Muscle layer of duodenum (tissue), 2 donors: ENCODE measurements at regions not wholly inside any gene's neighbourhood (a gene's known extent, or its start where the extent isn't known, plus 50 kb on each side); places are given as distances from the start of the nearest gene placed in this dataset.

Experiments
- H3K27ac ChIP-seq: one replicate; pipeline ENCODE4 v1.7.0; 2013; ENCODE audit warnings: mild to moderate bottlenecking, low read length
- H3K27me3 ChIP-seq: one replicate; pipeline ENCODE4 v1.7.0; 2013; ENCODE audit warnings: low read depth, mild to moderate bottlenecking, control low read depth, low read length
- H3K36me3 ChIP-seq, 2 donors: one replicate each; pipeline ENCODE4 v1.7.0; 2013; ENCODE audit warnings: low read length in 2 of 2, control low read depth in 1 of 2, mild to moderate bottlenecking in 1 of 2; ENCODE audit not compliant: insufficient read depth in 2 of 2, control insufficient read depth in 1 of 2
- H3K4me1 ChIP-seq, 2 donors: one replicate each; pipeline ENCODE4 v1.7.0; 2013; ENCODE audit warnings: low read length in 2 of 2, mild to moderate bottlenecking in 2 of 2, control low read depth in 1 of 2, moderate library complexity in 1 of 2; ENCODE audit not compliant: insufficient read depth in 2 of 2, control insufficient read depth in 1 of 2
- H3K4me3 ChIP-seq, 2 donors: one replicate each; pipeline ENCODE4 v1.7.0; 2013; ENCODE audit warnings: low read length in 2 of 2, low read depth in 1 of 2, mild to moderate bottlenecking in 1 of 2
- H3K9me3 ChIP-seq, 2 donors: one replicate each; pipeline ENCODE4 v1.7.0; 2013; ENCODE audit warnings: low read length in 2 of 2, control low read depth in 1 of 2, mild to moderate bottlenecking in 1 of 2; ENCODE audit not compliant: control insufficient read depth in 1 of 2
- donor health status: healthy.

GRCh38 chr4:175414602-175415001 lies 397.5 kb downstream of the GPM6A start:
- no peak overlapping the region for H3K4me3 ChIP-seq
- H3K27me3 ChIP-seq: no peaks in the 10 kb centered on the region
- H3K4me1 ChIP-seq: no peaks in the 10 kb centered on the region
- no peak overlapping the region for H3K27ac ChIP-seq
- H3K9me3 ChIP-seq: peaks cover 0 to 22% of the 10 kb centered on the region in 2 donors
- no peaks in the 10 kb centered on the region for H3K36me3 ChIP-seq

DNA sequence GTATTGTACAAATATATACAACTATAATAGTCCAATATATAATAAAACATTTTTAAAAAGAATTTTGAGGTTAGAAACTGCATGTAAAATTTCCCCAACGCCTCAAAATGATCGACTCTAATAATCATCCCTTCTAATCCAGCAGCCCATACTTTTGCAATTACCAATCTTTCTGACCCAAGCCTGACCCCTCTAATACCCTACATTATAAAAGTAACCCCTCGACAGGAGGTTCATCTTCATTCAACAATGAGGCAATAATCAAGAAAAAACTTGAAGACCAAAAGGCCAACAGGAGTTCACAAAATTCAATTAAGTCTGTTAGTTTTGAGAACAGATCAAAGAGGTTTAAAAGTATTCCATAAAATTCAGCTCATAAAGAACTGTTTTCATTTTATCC lies 393.5 kb downstream of the GPM6A start:
- Histone ChIP-seq H3K36me3 (no peaks in the 10 kb centered on the region), H3K27me3 (no peaks in the 10 kb centered on the region), H3K4me3 (no peak overlapping the region), H3K4me1 (no peaks in the 10 kb centered on the region), H3K9me3 (peaks cover 0 to 21% of the 10 kb centered on the region in 2 donors), H3K27ac (no peak overlapping the region)

GRCh38 chr4:175419236-175419718 lies 392.8 kb downstream of the GPM6A start:
- H3K4me3 ChIP-seq: no peak overlapping the region
- H3K27ac ChIP-seq: no peak overlapping the region
- no peaks in the 10 kb centered on the region for H3K36me3 ChIP-seq
- H3K27me3 ChIP-seq: no peaks in the 10 kb centered on the region
- no peaks in the 10 kb centered on the region for H3K4me1 ChIP-seq
- peaks cover 0 to 16% of the 10 kb centered on the region in 2 donors for H3K9me3 ChIP-seq

GRCh38 chr4:175421506-175421905 lies 390.6 kb downstream of the GPM6A start:
- Histone ChIP-seq H3K27ac (no peak overlapping the region), H3K27me3 (no peaks in the 10 kb centered on the region), H3K4me3 (no peak overlapping the region), H3K4me1 (no peaks in the 10 kb centered on the region), H3K36me3 (no peaks in the 10 kb centered on the region), H3K9me3 (peaks cover 0 to 6% of the 10 kb centered on the region in 2 donors)

GRCh38 chr4:175422331-175422730 lies 389.7 kb downstream of the GPM6A start:
- Histone ChIP-seq H3K9me3 (peaks cover 0 to 5% of the 10 kb centered on the region in 2 donors), H3K36me3 (no peaks in the 10 kb centered on the region), H3K4me3 (no peak overlapping the region)

GRCh38 chr4:175424111-175424510 lies 388.0 kb downstream of the GPM6A start:
- Histone ChIP-seq H3K4me1 (no peaks in the 10 kb centered on the region), H3K27me3 (no peaks in the 10 kb centered on the region), H3K27ac (no peak overlapping the region), H3K9me3 (no peaks in the 10 kb centered on the region), H3K4me3 (no peak overlapping the region), H3K36me3 (no peaks in the 10 kb centered on the region)

More at GRCh38 chr4:175422331-175422730, 389.7 kb downstream of the GPM6A start:
- no peak overlapping the region for H3K27ac ChIP-seq
- no peaks in the 10 kb centered on the region for H3K4me1 ChIP-seq
- H3K27me3 ChIP-seq: no peaks in the 10 kb centered on the region

GRCh38 chr4:175427751-175428150 lies 384.3 kb downstream of the GPM6A start:
- Histone ChIP-seq H3K9me3 (no peaks in the 10 kb centered on the region), H3K4me3 (no peak overlapping the region), H3K27ac (no peak overlapping the region), H3K27me3 (no peaks in the 10 kb centered on the region), H3K36me3 (no peaks in the 10 kb centered on the region), H3K4me1 (no peaks in the 10 kb centered on the region)

- Histone ChIP-seq H3K36me3 (no peaks in the 10 kb centered on the region), H3K27me3 (no peaks in the 10 kb centered on the region), H3K9me3 (no peaks in the 10 kb centered on the region), H3K4me3 (no peak overlapping the region), H3K27ac (no peak overlapping the region), H3K4me1 (no peaks in the 10 kb centered on the region)
Observed at GRCh38 chr4:175431694-175432093, 380.4 kb downstream of the GPM6A start.

GRCh38 chr4:175435381-175435783 lies 376.7 kb downstream of the GPM6A start:
- H3K27me3 ChIP-seq: no peaks in the 10 kb centered on the region
- H3K36me3 ChIP-seq: no peaks in the 10 kb centered on the region
- H3K27ac ChIP-seq: no peak overlapping the region
- H3K4me3 ChIP-seq: no peak overlapping the region
- H3K9me3 ChIP-seq: no peaks in the 10 kb centered on the region
- H3K4me1 ChIP-seq: no peaks in the 10 kb centered on the region

DNA sequence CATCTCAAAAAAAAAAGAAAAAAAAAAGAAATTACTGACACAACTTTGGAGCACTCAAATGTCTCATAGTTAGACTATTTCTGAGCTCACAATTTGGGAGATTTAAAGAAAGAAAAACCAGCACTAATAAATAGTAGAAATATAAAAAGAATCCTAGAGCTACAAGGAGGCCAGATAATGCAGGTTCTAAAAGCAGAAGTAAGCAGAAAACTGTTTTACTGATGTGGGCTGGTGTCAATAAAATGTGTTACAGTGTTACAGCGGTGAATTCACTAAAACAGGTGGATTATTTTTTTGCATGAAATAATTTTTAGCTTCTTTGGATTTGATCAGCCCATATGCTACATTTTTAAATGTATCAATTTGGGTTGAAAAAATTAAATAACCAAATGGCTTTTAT lies 375.9 kb downstream of the GPM6A start:
- no peaks in the 10 kb centered on the region for H3K4me1 ChIP-seq
- H3K36me3 ChIP-seq: no peaks in the 10 kb centered on the region
- H3K9me3 ChIP-seq: no peaks in the 10 kb centered on the region
- no peaks in the 10 kb centered on the region for H3K27me3 ChIP-seq
- no peak overlapping the region for H3K27ac ChIP-seq
- H3K4me3 ChIP-seq: no peak overlapping the region

GRCh38 chr4:175440786-175441185 lies 371.3 kb downstream of the GPM6A start:
- Histone ChIP-seq H3K4me1 (no peaks in the 10 kb centered on the region), H3K4me3 (no peak overlapping the region), H3K36me3 (no peaks in the 10 kb centered on the region), H3K9me3 (no peaks in the 10 kb centered on the region), H3K27ac (no peak overlapping the region), H3K27me3 (no peaks in the 10 kb centered on the region)

GRCh38 chr4:175441256-175441655 lies 370.8 kb downstream of the GPM6A start:
- Histone ChIP-seq H3K27me3 (no peaks in the 10 kb centered on the region), H3K9me3 (no peaks in the 10 kb centered on the region), H3K4me3 (no peak overlapping the region), H3K36me3 (no peaks in the 10 kb centered on the region), H3K4me1 (no peaks in the 10 kb centered on the region), H3K27ac (no peak overlapping the region)
